GM19193 (cell line): ENCODE measurements at regions not wholly inside any gene's neighbourhood (a gene's known extent, or its start where the extent isn't known, plus 50 kb on each side); places are given as distances from the start of the nearest gene placed in this dataset.

Experiments used
- POLR2A ChIP-seq: IDR thresholded peaks from 4 replicates; pipeline ENCODE4 v1.6.1; 2011; ENCODE audit not compliant: insufficient read depth, insufficient read length; ENCODE audit errors: extremely low read depth

- no peak for TF ChIP-seq POLR2A
Measured at GRCh38 chr3:159789017-159789416, 199.6 kb upstream of the IL12A start.

GRCh38 chr3:159789742-159790635 is 198.6 kb upstream of the IL12A start:
- no peak for TF ChIP-seq POLR2A

GRCh38 chr3:159791336-159791735 is 197.3 kb upstream of the IL12A start:
- no peak for TF ChIP-seq POLR2A

DNA sequence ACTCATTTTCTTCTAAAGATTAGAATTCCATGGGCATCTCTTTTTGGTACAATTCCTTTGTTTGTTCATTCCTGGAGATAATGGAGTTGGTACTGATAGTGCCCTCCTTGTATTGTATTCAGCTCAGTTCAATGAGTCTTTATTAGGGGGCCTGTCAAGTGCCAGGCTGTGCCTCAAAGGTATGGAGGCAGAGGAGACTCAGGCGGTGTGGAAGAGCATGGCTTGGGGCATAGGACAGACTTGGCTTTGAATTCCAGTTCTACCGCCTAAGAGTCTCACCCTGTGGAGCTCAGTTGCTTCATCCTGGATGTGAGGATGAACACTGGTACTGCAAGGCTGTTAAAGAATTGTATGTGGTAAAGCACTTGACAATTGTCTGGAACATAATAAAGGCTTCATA is 196.6 kb upstream of the IL12A start:
- no peak for TF ChIP-seq POLR2A

DNA sequence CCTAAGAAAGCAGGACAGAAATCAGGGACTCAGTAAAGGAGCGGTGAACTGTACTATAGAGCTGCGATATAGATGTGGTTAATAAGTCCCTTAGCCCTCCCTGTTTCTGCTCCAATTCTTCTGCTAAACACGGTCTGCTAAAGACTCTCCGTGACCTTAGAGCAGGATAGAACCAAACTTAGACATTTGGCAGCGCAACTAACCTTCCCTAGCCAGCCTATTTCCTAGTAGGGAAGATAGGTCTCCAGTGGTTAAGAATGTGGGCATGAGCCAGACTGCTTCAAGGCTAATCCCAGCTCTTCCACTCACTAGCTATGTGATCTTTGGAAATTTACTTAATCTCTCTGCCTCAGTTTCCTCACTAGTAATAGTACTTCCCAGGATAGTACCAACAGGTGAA is 193.6 kb upstream of the IL12A start:
- TF ChIP-seq POLR2A, result no peak

- TF ChIP-seq POLR2A, result no peak
Measured at GRCh38 chr3:159795681-159796175, 192.9 kb upstream of the IL12A start.

DNA sequence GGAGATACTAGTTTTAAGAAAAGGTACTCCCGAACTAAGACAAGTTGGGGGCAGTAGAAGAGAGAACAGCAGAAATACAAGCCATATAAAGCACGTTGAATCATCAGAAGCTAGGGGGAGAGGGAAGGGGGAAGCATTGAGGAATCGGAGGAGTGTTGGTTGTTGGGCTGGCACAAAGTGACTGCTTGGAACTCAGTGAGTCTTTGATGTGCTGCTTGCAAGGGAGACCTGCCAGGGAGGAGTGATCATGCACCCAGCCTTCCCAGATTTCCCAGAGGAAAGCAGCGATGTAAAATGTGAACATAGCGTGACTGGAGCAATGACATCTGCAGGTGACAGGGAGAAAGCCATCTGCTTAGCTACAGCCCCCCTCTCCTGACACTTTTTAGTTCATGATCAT is 192.4 kb upstream of the IL12A start:
- no peak for TF ChIP-seq POLR2A

DNA sequence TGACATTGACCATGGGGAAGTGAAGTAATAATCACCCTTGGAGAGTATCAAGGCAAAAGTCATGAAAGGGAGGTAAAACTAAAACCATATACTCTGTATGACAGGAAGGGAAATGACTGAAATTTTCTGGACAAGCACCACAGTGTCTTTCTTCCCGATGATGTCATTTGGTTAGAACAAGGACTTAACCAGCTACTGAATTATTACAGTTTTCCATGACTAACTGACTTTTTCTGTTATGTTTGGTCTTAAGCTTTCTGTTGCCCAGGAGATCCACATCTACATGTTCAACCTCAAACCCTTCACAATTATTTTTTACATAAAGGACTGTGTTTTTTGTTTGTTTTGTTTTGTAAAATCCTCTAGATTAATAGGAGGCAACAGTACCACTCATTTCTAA is 191.9 kb upstream of the IL12A start:
- TF ChIP-seq POLR2A, result no peak

GRCh38 chr3:159797771-159798170 is 190.9 kb upstream of the IL12A start:
- TF ChIP-seq POLR2A, result no peak

GRCh38 chr3:159798951-159799350 is 189.7 kb upstream of the IL12A start:
- no peak for TF ChIP-seq POLR2A

DNA sequence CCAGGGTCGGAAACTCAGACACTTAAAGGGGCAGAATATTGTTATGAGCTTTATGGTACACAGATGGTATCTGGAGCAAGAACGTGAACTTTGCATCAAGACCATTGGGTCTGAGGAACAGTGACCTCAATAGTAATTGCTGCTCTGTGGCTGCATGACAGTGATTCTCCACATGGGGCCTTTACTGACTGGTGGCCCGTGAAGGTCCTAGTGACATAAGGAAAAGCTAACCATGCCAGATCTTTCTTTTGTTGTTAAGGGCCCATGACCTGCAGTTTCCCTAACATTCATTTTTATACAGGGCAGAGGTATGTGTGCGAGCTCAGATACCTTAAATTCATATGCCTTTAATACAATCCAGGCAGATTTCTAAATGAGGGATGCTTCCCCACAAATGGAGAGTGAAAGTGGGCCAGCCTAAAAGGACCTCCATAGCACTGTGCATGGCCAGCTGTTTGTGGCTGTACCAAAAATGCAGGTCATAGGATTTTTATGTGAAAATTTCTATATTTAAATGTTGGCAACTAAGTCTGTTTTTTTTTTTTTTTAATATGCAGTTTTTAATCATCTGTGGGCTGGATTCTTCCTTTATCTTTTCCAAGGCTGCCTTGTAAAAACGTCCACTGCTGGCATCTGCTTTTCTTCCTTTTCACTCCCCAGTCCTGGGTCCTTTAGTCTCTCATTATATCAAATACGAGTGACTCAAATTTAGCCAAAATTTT is 188.0 kb upstream of the IL12A start:
- TF ChIP-seq POLR2A, result no peak

DNA sequence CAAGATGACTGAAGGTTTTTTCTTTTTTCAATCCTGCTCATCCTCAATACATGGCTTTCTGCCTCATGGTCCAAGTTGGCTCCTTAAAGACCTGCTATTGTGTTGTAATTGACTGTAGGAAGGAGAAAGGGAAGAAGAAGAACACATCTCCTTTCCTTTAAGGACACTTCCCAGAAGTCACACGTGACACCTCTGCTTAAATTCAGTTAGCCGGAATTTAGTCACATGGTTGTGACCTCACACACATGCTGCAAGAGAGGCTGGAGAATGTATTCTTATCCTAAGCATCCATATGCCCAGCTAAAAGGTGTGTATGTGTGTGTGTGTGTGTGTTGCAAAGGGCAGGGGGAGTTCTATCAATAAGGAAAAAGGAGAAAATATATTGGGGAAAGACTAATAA is 185.8 kb upstream of the IL12A start:
- TF ChIP-seq POLR2A, result no peak

DNA sequence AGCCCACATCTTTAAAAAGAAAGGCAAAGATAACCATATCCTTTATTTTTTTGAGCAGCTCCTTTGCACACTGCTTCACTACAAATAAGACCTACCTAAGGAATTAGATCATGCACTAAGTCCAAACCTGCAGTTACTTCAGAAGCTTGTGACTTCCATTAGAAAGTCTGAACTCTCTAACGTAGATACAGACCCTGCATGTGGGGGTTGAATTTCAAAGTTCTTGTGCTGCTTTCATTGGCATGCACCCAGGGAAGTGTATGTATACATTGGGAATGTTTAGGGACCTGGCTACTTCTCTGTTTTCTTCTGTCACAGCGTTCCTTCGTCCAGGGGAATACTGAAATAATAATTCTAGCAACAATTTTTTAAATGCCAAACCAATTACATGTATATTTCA is 185.2 kb upstream of the IL12A start:
- TF ChIP-seq POLR2A, result no peak

DNA sequence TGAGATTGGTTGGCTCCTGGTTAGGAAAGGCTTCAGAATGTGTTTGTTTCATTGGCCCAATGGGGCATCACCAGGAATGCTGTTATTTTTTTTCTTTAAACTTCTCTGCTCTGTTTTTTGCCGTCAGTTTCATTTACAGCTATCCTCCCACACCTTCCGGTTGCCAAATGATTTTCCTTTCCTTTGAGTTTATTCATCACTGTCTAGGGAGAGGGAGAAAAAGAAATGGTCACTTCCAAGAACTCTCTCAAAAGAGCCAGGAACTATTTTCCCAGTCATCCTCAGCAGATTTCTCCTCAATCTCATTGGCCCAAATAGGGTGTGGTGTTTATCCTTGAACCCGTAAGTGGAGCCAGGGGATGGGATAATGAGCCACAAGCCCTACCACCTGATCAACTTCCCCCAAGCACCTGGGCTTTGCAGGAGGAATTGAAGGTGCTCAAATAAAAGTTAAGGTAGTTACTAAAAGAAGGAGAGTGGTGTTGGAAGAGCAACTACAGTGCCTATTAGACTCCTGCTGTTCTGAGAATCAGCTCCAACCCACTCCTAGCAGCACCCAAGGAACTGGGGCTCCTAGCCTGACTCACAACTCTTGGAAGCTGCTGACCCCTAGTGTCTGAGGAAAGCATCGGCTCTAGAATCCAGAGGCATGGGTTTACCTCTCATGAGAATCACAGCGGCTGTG is 183.8 kb upstream of the IL12A start:
- no peak for TF ChIP-seq POLR2A

DNA sequence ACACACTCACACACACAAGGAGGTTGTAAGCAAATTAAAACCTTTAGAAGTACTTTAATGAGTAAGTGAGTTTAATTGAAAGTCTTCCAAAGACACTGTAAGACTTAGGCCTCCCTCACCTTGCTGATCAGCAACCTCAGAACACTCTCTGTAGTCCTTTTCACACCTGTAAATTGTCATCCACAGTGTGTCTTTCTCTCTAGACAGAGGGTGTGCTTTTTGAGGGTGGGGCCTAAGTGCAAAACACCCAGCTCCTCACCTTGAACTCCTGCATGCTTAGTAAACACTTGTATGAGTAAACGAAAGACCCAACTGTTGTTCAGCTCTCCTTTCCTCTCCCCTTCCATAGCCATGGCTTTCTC is 183.2 kb upstream of the IL12A start:
- TF ChIP-seq POLR2A, result no peak
